Inferior parietal cortex (tissue), 1 donor: ENCODE measurements at regions not wholly inside any gene's neighbourhood (a gene's known extent, or its start where the extent isn't known, plus 50 kb on each side); places are given as distances from the start of the nearest gene placed in this dataset.
"Not testable (repeated sequence)": the region's sequence is repeated elsewhere in the genome, so short reads cannot be mapped to it uniquely, and the experiment has no call there.

ENCODE experiments used
- DNase-seq: peaks from one replicate; pipeline ENCODE4 v3.0.0-alpha.2; 2016; ENCODE audit errors: extremely low spot score

DNA sequence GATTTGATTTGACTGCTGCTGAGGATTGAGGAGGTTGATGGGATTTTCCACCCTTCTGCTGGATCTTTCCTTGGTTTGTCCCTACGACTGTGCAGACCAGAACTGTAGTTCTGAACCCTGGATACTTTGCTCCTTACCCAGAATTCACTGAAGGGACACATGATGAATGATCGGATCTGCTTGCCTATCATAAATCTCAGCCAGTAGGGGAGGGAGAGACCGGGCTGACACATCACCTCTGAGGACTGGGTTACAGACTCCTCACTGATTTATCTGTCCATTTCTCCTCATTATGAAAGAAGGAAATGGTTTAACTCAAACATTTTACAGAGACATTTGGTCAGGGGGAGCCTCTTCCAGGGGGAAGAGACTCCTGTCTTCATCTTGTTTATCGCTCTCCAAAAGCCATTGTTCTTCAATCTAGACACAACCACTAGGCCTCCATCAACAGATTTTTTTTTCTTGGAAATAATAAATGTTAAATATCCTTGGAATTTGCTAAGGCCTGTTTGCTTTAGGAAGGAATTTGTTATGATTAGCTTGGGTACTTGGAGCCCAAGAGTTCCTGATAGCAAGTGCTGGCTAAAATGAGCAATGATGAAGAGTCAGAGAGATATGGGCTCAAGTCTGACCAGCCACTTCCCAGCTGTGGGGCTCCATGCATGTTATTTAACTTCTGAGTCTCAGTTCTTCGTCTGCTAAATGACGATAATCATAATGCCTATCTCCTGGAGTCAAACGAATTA, 925.5 kb downstream of the SLC4A3 start:
- DNase-seq = no peak

GRCh38 chr2:220555961-220556630, 928.7 kb downstream of the SLC4A3 start:
- DNase-seq = no peak

DNA sequence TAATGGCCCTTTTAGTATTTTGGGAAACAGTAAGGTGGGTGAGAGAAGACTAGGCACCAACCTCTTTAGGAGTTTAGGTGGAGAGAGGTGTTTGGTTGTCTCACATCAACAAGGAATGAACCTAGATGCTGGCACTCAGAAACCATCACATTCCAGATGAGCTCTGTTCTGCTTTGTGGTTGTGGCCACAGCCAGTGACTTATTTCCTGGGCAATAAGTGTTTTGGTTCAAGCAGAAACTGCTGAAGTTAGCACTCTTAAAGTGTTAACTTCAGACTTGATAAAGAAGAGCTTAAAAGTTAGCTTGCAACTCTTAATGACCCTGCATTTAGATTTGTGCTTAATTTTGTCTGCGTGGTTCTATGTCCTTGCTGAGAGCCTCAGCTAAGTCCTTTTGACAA, 929.2 kb downstream of the SLC4A3 start:
- no peak for DNase-seq

GRCh38 chr2:220560192-220560591, 932.8 kb downstream of the SLC4A3 start:
- DNase-seq = no peak

- no peak for DNase-seq
Measured at GRCh38 chr2:220562375-220563140, 935.1 kb downstream of the SLC4A3 start.

DNA sequence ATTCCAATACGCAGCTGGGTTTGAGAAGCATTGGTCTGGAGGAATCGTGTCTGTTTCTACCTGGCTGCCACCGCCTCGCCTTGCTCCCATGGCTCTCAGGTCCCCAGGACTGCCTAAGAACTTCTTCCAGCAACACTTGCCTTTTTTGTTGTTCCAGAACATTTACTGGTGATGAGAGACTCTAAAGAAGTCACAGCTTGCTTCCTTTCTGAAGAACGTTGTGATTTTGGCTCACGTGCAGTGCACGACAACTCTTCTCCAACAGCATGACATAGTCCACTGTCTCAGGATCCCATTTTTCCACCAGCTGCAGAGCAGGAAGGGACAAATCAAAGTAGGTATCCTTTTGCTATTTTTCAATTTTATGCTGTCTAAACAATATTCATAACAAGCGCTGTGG, 940.9 kb downstream of the SLC4A3 start:
- no peak for DNase-seq

- no peak for DNase-seq
Measured at GRCh38 chr2:220569112-220569897, 941.9 kb downstream of the SLC4A3 start.

DNA sequence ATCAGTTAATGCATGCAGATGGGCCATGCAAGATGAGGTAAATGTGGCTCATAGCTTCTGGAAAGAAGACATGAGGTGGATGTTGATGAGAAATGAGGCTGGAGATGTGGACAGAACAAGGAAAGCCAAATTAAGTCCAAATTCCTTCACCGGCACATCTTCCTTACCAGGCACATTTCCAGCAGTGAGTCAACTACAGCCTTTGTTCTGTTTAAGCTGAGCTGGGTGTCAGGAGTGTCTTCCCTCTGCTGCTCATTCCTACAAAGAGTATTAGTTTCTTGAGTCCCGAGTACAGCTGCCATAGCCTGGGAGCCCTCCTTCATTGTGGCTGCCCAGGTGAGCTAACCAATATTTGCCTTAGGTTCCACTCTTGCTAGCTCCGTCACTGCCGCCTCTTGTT, 945.0 kb downstream of the SLC4A3 start:
- DNase-seq = no peak

GRCh38 chr2:220574038-220574437, 946.6 kb downstream of the SLC4A3 start:
- no peak for DNase-seq

- DNase-seq = no peak
Measured at GRCh38 chr2:220575963-220576362, 948.5 kb downstream of the SLC4A3 start.

GRCh38 chr2:220579452-220579851, 952.0 kb downstream of the SLC4A3 start:
- DNase-seq = no peak

DNA sequence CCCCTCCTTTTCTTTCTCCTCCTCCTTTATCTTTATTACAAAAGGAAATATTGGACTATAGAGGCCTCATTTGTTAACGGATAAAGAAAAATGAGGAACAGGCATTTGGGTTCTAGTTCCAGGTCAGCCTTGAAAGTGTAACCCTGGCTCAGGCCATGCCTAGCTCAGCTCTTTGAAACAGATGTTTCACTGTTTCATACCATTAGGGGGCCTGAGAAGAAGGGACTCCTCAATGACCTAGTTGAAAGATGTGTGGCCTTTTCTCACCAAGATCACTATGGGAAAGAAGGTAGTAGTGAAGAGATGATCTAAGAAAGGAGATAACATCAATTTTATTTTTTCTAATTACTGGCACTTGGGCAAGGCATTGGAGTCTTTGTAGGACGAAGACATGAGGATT, 952.7 kb downstream of the SLC4A3 start:
- no peak for DNase-seq

DNA sequence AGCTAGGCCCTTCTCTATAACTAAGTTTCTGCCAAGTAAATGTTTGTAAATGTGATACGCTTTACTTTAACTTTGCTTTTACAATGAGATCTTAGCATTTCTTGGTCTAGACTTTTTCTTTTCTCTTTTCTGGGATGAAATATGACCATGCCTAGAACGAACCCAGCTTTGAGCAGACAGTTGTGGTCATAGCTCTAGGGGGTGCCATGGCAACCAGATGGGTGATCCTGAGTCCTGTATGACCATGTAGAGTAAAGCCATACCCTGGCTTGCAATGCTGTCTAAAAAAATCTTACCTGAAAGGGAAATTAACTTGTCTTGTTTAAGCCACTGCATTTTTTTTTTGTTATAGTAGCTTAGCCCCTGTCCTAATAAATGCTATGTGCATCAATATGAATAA, 956.3 kb downstream of the SLC4A3 start:
- no peak for DNase-seq

DNA sequence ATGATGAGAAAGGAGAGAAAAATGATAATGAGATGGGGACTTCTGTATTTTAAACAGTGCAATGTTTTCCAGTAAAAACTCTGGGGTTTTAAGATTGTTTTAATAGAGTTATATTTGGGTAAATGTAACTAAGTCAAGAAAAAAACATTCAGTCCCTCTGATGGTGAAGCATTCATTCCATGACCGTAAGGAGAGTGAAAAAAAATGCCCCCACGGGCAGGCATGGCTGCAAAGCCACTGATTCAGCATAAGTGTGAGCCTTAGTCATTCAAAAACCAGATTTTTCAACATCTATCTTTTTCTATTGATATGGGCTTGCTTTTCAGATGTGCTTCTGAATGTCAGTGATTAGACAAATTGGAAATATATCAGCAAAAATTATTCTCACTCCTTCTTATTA, 957.8 kb downstream of the SLC4A3 start:
- no peak for DNase-seq

DNA sequence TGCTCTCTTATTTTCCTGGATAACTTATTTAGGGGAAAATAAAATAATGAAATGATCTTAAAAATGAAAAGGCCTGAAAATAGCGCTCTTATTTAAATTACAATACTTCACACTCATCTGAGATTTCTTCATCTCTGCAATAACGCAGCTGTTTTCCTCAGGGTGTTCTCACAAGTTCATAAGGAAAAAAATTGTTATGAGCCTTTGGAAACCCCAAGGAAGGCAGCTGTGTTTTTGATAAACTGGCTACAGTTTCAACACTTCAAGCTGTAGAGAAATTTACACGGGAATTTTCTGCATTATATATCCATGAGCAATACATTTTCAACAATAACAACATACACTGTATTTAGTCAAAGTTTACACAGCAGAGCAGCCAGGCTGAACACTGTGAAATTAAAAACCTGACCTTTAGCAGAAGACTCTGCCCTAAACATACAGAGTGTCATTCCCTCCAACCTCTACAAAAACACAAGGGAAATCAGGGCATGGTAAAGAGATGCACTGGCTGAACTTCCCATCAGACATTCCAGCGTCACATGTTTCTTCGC, 959.6 kb downstream of the SLC4A3 start:
- no peak for DNase-seq

GRCh38 chr2:220588148-220588547, 960.7 kb downstream of the SLC4A3 start:
- DNase-seq = no peak

DNA sequence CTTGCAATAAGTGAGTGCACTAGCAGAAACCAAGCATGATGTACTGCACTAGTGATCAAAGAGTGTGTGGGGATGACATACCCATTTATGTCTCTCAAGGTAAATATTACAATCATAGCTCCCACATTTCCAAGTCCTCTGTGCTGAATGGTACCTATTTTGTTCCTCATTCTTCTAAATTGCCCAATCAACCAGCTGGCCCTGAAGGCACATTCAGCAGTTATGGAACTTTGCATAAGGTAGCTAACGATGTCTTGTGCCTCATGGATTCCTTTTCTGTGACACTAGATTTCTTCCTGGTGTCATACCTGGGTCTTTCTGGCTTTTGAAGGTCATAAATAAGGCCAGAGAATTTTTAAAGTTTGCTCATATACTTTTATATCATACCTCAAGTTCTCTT, 963.0 kb downstream of the SLC4A3 start:
- DNase-seq = no peak

DNA sequence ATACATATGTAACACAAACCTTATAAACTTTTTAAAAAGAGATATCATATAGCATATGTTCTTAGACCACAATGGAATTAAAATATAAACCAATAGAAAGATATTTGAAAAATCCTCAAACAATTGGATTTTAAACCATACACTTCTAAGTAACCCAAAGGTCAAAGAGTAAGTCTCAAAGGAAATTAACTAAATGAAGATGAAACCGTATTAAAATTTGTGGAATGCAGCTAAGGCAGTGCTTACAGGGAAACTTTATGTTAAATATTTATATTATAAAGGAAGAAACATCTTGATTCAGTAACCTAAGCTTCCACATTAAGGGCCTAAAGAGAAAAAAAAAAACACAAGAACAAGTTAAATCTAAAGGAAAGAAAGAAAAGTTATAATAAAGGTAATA, 966.1 kb downstream of the SLC4A3 start:
- DNase-seq = no peak

GRCh38 chr2:220601674-220602073, 970.4 kb downstream of the EPHA4 start:
- no peak for DNase-seq

GRCh38 chr2:220613004-220613403, 959.1 kb downstream of the EPHA4 start:
- DNase-seq = not testable (repeated sequence)

- no peak for DNase-seq
Measured at GRCh38 chr2:220614064-220614463, 958.0 kb downstream of the EPHA4 start.
